Tibial nerve (tissue), 4 donors: ENCODE measurements at regions not wholly inside any gene's neighbourhood (a gene's known extent, or its start where the extent isn't known, plus 50 kb on each side); places are given as distances from the start of the nearest gene placed in this dataset.
"Not testable (repeated sequence)": the region's sequence is repeated elsewhere in the genome, so short reads cannot be mapped to it uniquely, and the experiment has no call there.

ENCODE experiments used
- EP300 ChIP-seq, 2 donors: sonication (generic); formaldehyde crosslinking; IDR thresholded peaks; one replicate each; pipeline ENCODE4 v1.6.1; 2017; ENCODE audit warnings: antibody characterized with exemption in 2 of 2, mild to moderate bottlenecking in 1 of 2
- TF ChIP-seq, protein P1 (sequence below), 5 experiments: fragments of 200-600 bp in 3 of 5; fragments of 450-650 bp in 2 of 5; sonication (generic) in 3 of 5; IDR thresholded peaks; one replicate each; pipeline ENCODE4 v1.5.1; 2016 to 2019; ENCODE audit warnings: antibody characterized with exemption in 5 of 5, mild to moderate bottlenecking in 3 of 5, moderate library complexity in 2 of 5

DNA sequence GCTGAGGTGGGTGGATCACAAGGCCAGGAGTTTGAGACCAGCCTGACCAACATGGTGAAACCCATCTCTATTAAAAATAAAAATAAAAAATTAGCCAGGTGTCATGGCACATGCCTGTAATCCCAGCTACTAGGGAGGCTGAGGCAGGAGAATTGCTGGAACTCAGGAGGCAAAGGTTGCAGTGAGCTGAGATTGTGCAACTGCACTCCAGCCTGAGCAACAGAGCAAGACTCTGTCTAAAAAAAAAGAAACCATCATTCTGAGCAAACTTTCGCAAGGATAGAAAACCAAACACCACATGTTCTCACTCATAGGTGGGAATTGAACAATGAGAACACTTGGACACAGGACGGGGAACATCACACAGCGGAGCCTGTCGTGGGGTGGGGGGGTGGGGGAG lies 126.4 kb downstream of the MPP7 start:
- TF ChIP-seq, protein P1, sequence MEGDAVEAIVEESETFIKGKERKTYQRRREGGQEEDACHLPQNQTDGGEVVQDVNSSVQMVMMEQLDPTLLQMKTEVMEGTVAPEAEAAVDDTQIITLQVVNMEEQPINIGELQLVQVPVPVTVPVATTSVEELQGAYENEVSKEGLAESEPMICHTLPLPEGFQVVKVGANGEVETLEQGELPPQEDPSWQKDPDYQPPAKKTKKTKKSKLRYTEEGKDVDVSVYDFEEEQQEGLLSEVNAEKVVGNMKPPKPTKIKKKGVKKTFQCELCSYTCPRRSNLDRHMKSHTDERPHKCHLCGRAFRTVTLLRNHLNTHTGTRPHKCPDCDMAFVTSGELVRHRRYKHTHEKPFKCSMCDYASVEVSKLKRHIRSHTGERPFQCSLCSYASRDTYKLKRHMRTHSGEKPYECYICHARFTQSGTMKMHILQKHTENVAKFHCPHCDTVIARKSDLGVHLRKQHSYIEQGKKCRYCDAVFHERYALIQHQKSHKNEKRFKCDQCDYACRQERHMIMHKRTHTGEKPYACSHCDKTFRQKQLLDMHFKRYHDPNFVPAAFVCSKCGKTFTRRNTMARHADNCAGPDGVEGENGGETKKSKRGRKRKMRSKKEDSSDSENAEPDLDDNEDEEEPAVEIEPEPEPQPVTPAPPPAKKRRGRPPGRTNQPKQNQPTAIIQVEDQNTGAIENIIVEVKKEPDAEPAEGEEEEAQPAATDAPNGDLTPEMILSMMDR (IDR thresholded peaks at IDR 0.05): not testable (repeated sequence)
- TF ChIP-seq EP300 (IDR thresholded peaks at IDR 0.05): not testable (repeated sequence)
